ENCODE measurements at regions not wholly inside any gene's neighbourhood (a gene's known extent, or its start where the extent isn't known, plus 50 kb on each side); places are given as distances from the start of the nearest gene placed in this dataset.

GRCh38 chr13:44259045-44260027, 114.3 kb upstream of the SERP2 start (continued):
- no peak for TF ChIP-seq KAT2A (conservative IDR thresholded peaks at IDR 0.05; ENCODE audit: control insufficient read depth, low read depth, low read length)
- TF ChIP-seq TCF12 (IDR thresholded peaks at IDR 0.05; ENCODE audit: low read depth, low read length): peak; percentile 69; the same call in 1 of the 2 replicates
- TF ChIP-seq TAF1 (IDR thresholded peaks at IDR 0.05; ENCODE audit: borderline replicate concordance, low read depth, low read length): no peak
- TF ChIP-seq, protein P1, sequence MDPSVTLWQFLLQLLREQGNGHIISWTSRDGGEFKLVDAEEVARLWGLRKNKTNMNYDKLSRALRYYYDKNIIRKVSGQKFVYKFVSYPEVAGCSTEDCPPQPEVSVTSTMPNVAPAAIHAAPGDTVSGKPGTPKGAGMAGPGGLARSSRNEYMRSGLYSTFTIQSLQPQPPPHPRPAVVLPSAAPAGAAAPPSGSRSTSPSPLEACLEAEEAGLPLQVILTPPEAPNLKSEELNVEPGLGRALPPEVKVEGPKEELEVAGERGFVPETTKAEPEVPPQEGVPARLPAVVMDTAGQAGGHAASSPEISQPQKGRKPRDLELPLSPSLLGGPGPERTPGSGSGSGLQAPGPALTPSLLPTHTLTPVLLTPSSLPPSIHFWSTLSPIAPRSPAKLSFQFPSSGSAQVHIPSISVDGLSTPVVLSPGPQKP (IDR thresholded peaks at IDR 0.05; ENCODE audit: low read depth, low read length): no peak
- TF ChIP-seq, protein P2, sequence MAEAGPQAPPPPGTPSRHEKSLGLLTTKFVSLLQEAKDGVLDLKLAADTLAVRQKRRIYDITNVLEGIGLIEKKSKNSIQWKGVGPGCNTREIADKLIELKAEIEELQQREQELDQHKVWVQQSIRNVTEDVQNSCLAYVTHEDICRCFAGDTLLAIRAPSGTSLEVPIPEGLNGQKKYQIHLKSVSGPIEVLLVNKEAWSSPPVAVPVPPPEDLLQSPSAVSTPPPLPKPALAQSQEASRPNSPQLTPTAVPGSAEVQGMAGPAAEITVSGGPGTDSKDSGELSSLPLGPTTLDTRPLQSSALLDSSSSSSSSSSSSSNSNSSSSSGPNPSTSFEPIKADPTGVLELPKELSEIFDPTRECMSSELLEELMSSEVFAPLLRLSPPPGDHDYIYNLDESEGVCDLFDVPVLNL (IDR thresholded peaks at IDR 0.05; ENCODE audit: low read depth, low read length): no peak
- peak; percentile 60; the same call in 1 of the 2 replicates for TF ChIP-seq CREM (IDR thresholded peaks at IDR 0.05; ENCODE audit: low read depth)
- TF ChIP-seq PAX5 (IDR thresholded peaks at IDR 0.05; ENCODE audit: borderline replicate concordance, low read depth, low read length): peak; percentile 48; the same call in 1 of the 2 replicates
- TF ChIP-seq GABPA (IDR thresholded peaks at IDR 0.05; ENCODE audit: low read depth): peak; percentile 40; the same call in 1 of the 2 replicates
- peak; percentile 53; the same call in 1 of the 2 replicates for TF ChIP-seq YY1 (IDR thresholded peaks at IDR 0.05; ENCODE audit: low read depth, low read length)
- TF ChIP-seq SMARCA5 (IDR thresholded peaks at IDR 0.05): no peak
- TF ChIP-seq RUNX3 (IDR thresholded peaks at IDR 0.05; ENCODE audit: low read length): peak; percentile 90
- TF ChIP-seq CBFB (IDR thresholded peaks at IDR 0.05; ENCODE audit: low read depth): 0 out of 2 replicates have a peak, but pooled peaks have one; percentile 20
- no peak for TF ChIP-seq SUPT20H (IDR thresholded peaks at IDR 0.05; ENCODE audit: borderline replicate concordance, control insufficient read depth, low read depth, low read length)
- TF ChIP-seq BCL11A (IDR thresholded peaks at IDR 0.05; ENCODE audit: low read depth, low read length): 0 out of 2 replicates have a peak, but pooled peaks have one; percentile 8
- TF ChIP-seq POLR2AphosphoS2 (IDR thresholded peaks at IDR 0.05; ENCODE audit: low read depth, low read length): no peak
- peak; percentile 84; the same call in 1 of the 2 replicates for TF ChIP-seq MEF2A (IDR thresholded peaks at IDR 0.05; ENCODE audit: insufficient read depth, low read depth, low read length)
- TF ChIP-seq SP1 (IDR thresholded peaks at IDR 0.05; ENCODE audit: low read depth, low read length): peak; percentile 38
- no peak for TF ChIP-seq RAD51 (IDR thresholded peaks at IDR 0.05)
- TF ChIP-seq IRF4 (IDR thresholded peaks at IDR 0.05; ENCODE audit: low read depth, low read length): peak; percentile 85
- TF ChIP-seq BHLHE40 (IDR thresholded peaks at IDR 0.05; ENCODE audit: borderline replicate concordance in 1 of 2, low read depth in 2 of 2, low read length in 1 of 2): peak; percentile 78 to 80
- no peak for TF ChIP-seq ZNF24 (IDR thresholded peaks at IDR 0.05)
- TF ChIP-seq TCF7 (IDR thresholded peaks at IDR 0.05; ENCODE audit: borderline replicate concordance): no peak
- TF ChIP-seq JUNB (IDR thresholded peaks at IDR 0.05): peak; percentile 92
- 0 out of 3 replicates have a peak, but pooled peaks of 1 of the 2 experiments have one; percentile 27 for TF ChIP-seq EGR1 (IDR thresholded peaks at IDR 0.05; ENCODE audit: borderline replicate concordance in 1 of 2, low read depth in 2 of 2, low read length in 2 of 2)
- TF ChIP-seq EP300 (IDR thresholded peaks at IDR 0.05; ENCODE audit: borderline replicate concordance in 1 of 2, control insufficient read depth in 1 of 2, low read depth in 2 of 2, low read length in 2 of 2): peak in 1 of 2 experiments; percentile 65; a peak in 1 of 4 replicates
- peak in 1 of 2 experiments; percentile 69; a peak in 2 of 4 replicates for TF ChIP-seq ETV6 (conservative IDR thresholded peaks at IDR 0.05 in 1 of 2, IDR thresholded peaks at IDR 0.05 in 1 of 2; ENCODE audit: borderline replicate concordance in 1 of 2, low read depth in 1 of 2)
- no peak for TF ChIP-seq SREBF1 (IDR thresholded peaks at IDR 0.05; ENCODE audit: low read length)
- TF ChIP-seq SPI1 (IDR thresholded peaks at IDR 0.05; ENCODE audit: borderline replicate concordance, insufficient read depth, low read depth, low read length): peak; percentile 78
- peak; percentile 81 for TF ChIP-seq ATF7 (IDR thresholded peaks at IDR 0.05; ENCODE audit: low read depth)
- TF ChIP-seq EED (IDR thresholded peaks at IDR 0.05; ENCODE audit: low read depth): peak; percentile 56

All from GM12878 (cell line).